ENCODE measurements at regions not wholly inside any gene's neighbourhood (a gene's known extent, or its start where the extent isn't known, plus 50 kb on each side); places are given as distances from the start of the nearest gene placed in this dataset.

DNA sequence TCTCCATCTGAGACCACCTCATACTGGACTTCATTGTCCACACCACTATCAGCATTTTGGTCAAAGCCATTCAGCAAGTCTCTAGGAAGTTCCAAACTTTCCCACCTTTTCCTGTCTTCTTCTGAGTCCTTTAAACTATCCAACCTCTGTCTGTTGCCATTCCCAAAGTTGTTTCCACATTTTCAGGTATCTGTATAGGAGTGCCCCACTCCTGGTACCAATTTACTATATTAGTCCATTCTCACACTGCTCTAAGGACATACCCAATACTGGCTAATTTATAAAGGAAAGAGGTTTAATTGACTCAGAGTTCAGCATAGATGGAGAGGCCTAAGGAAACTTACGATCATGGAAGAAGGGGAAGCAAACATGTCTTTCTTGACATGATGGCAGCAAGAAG lies 292.2 kb upstream of the ATXN7L3B start:
- TF ChIP-seq, protein P1, sequence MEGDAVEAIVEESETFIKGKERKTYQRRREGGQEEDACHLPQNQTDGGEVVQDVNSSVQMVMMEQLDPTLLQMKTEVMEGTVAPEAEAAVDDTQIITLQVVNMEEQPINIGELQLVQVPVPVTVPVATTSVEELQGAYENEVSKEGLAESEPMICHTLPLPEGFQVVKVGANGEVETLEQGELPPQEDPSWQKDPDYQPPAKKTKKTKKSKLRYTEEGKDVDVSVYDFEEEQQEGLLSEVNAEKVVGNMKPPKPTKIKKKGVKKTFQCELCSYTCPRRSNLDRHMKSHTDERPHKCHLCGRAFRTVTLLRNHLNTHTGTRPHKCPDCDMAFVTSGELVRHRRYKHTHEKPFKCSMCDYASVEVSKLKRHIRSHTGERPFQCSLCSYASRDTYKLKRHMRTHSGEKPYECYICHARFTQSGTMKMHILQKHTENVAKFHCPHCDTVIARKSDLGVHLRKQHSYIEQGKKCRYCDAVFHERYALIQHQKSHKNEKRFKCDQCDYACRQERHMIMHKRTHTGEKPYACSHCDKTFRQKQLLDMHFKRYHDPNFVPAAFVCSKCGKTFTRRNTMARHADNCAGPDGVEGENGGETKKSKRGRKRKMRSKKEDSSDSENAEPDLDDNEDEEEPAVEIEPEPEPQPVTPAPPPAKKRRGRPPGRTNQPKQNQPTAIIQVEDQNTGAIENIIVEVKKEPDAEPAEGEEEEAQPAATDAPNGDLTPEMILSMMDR (IDR thresholded peaks at IDR 0.05; ENCODE audit: low read depth, low read length), result no peak
- no peak for TF ChIP-seq POLR2A (IDR thresholded peaks at IDR 0.05; ENCODE audit: extremely low read depth, insufficient read length)
